ENCODE measurements at regions not wholly inside any gene's neighbourhood (a gene's known extent, or its start where the extent isn't known, plus 50 kb on each side); places are given as distances from the start of the nearest gene placed in this dataset.
"Not testable (repeated sequence)": the region's sequence is repeated elsewhere in the genome, so short reads cannot be mapped to it uniquely, and the experiment has no call there.

DNA sequence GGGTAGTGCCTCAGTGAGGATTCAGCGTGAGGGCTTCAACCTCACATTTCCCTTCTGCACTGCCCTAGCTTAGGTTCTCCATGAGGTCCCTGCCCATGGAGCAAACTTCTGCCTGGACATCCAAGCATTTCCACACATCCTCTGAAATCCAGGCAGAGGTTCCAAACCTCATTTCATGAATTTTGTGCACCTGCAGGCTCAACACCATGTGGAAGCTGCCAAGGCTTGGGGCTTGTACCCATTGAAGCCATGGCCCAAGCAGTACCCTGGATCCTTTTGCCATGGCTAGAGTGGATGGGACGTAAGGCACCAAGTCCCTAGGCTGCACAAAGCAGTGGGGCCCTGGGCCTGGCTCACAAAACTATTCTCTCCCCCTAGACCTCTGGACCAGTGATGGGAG is 877.1 kb upstream of the KLHL1 start:
- DNase-seq: no peak

DNA sequence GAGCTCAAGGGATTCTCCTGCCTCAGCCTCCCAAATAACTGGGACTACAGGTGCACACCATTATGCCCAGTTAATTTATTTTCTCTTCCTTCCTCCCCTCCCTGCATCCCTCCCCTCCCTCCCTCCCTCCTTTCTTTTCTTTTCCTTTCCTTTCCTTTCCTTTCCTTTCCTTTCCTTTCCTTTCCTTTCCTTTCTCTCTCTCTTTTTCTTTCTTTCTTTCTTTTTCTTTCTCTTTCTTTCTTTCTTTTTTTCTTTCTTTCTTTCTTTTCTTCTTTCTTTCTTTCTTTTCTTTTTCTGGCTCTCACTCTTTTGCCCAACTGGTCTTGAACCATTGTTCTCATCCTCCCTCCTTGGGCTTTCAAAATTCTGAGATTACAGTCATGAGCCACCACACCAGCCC is 873.0 kb upstream of the KLHL1 start:
- DNase-seq: not testable (repeated sequence)

DNA sequence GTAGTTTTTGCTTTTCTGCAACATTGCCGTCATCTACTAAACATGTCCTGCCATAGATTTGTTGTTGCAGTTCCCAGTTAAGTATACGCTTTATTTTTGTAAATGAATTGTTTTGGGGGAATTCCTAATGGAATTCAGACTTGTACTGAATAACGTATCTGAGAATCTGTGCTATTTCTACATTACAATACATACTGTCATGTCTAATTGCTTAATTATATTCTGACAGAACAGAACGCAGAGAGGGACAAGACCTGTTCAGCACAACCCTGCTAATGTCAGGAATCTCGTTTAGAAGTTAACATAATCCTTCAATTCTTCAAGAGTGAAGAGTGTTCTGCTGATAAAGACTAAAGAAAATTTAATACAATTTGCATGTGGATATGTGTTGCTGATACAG is 861.1 kb upstream of the KLHL1 start:
- DNase-seq: no peak

DNA sequence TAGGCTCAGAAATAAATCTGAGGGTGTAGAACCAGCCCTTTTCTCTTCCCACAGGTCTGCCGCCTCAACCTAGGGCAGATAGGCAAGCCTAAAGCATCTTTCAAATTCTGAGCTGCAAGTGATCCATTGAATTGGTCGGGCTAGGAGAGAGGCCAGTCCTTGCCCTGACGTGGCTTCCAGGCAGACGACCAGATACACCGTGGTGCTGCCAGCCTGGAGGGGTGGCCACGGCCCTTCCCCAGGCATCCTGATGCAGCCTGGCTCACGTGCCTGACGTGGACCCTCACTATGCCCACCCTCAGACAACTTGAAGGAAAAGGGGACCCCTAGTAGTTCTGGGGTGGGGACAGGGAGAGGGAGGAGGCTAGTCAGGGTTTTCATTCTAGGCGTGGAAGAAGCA is 859.3 kb upstream of the KLHL1 start:
- no peak for DNase-seq

DNA sequence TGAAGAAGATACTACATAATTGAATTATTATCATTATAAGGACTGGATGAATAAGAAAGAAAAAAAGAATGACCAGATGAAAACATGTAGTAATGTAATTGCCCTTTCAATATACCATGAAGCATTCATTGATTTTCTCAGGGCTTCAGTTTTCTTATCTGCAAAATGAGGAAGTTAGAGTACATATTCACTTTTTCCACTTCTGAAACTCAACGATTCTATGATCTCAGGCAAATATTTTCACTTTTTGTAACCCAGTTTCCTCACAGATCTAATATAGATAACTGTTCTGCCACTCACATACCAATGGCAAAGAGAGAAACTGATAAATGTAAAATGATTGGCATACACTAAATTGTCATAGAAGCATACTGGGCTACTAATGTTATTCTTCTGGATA is 856.6 kb upstream of the KLHL1 start:
- DNase-seq: no peak

DNA sequence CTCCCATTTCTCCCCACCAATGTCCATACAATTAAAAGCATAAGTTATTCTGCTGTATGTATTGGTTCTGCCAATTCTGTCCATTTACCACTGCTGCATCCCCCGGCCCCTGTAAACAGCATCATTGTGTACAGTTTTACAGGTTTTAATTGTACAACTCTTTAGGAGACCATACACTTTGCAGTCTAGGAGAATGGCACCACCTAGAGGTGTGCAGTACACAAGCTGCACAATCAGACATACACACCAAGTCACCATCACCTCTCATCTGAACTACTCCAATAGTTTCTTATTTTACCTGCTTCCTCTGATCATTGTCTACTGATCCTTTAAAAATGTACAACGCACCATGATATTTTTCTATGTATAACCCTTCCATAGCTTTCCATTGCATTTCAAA is 855.9 kb upstream of the KLHL1 start:
- DNase-seq: no peak

DNA sequence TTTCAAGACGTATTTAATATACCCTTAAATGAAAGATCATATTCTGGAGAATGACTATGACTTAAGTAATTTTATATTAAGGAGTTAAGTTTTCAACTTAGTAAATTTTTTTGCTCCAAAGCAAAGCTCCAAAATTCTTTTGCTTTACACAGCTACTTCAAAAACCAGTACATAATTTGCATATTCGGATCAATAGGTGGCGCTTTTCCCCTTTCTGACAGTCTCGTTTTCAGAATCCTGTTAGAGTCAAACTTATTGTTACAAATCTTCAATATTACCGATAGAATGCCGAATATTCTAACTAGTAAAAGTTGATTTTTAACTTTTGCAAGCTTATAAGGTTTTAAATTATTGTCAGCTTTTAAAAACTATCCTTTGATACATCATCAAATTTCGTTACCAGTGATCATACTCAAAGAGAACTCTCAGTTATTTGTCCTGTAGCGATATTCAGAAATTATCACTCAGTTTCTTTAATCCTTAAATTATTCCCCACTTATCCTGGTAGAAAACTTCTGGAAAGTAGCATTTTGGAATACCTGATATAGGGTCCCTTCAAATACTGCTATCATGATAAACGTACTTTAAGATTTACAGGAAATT is 852.7 kb upstream of the KLHL1 start:
- no peak for DNase-seq

DNA sequence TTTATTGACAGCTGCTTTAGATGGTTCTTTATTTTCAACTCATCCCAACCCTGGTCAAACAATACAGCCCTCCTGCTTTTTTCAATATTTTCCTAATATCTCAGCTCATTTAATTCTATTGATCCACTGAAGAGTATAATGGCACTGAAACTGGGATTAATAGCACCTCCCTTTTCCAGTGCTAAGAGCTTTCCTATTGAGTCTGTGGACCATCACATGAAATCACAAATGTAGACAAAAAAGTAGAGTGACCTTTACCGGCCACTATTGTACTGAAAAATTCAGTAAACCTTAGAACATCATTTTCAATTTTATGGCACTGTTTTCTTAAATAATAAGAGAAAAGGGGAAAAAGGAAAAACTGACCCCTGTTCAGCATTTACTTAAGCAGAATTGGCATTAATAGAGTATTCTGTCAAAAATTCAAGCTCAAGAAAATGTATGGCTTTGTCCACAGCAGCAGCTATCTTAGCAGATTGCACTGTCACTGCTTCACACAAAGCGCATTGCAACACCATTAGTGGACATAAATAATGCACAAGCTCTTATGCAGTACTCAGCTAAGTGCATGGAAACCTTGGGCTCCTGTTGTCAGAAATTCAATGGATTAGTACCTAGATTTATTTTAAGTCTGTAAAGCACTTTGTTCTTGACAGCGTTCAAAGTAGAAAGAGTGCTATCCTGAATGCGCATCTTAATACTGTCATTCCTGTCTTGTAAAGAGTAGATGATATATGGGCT is 851.0 kb upstream of the KLHL1 start:
- no peak for DNase-seq

DNA sequence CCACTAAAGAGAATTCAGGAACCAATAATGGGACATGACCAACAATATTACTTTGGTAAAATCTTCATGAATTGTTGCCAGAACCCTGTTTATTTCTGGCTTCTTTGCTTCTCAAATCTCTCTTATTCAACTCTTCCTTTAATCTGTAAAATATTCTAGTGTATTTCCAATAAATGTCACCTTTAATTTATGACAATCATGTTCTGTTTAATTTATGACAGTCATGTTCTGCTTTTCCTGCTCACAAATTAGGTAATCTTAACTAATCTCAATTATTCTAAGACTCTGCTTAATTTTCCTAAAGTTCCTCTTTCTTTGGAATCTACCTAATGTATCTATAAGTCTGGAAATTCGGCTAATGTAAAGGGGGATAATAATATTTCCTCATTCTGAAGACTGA is 847.6 kb upstream of the KLHL1 start:
- no peak for DNase-seq

DNA sequence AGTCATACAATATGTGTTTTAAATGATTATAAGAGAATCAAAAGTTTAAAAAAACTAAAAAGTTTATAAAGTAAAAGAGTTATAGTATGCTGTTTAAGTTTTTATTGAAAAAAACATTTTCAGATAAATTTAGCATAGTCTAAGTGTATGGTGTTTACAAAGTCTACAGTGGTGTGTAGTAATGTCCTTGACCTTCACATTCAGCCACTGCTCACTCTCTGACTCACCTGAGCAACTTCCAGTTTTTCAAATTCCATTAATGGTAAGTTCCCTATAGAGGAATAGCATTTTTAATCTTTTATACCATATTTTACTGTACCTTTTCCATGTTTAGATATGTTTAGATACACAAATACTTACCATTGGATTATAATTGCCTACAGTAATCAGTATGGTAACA is 842.4 kb upstream of the KLHL1 start:
- DNase-seq: no peak

DNA sequence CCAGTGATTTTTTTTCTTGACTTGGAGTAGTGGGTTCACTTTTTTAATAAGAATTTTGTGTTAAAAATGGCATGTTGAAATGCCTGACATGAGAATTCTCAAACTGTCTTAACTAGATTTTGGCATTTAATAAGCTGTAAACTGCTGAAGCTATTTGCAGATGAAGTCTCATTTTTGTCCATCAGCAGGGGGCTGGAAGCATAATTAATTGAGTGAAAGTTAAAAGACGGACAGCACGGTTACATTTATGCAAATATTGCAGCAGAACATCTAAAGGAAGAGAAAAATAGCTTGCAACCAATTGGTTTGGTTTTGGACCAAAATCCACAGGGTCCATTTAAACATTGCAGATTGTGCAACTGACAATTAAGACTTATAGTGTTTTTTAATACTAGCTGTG is 837.3 kb upstream of the KLHL1 start:
- no peak for DNase-seq

DNA sequence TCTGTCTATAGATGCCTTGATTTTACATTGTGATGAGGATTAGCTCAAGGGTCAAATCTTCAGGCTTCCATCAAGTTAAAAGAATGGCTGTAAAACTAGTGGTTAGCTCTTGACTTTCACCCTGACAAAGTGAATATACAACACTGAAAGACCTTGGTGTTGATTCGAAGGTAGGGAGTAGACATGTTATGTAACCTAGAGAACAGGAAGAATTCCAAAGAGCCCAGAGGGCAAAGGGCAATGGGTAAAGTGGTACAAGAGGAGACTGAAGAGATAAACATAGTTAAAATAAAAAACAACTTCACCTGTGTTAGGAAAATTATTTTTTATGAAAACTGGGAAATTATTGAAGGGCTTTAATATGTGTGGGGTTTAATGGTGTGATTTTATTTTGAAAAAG is 833.2 kb upstream of the KLHL1 start:
- DNase-seq: no peak

DNA sequence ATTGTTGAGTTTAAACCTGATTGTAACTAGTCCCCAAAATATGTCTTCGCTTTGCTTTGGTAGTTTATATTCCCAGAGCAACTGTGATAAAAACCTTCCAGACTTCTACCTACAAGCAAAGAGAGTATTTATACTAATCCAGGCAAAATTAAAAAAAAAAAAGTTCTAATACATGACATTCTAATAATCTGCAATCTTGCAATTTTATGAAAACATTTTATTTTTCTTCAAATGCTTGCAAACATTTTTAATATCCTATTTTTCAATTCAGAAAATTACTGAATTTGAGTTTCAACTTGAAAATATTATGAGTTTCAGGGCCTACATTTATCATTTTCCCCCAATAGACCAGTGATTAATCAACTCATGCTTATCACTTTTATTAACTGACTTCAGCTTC is 830.2 kb upstream of the KLHL1 start:
- DNase-seq: no peak

DNA sequence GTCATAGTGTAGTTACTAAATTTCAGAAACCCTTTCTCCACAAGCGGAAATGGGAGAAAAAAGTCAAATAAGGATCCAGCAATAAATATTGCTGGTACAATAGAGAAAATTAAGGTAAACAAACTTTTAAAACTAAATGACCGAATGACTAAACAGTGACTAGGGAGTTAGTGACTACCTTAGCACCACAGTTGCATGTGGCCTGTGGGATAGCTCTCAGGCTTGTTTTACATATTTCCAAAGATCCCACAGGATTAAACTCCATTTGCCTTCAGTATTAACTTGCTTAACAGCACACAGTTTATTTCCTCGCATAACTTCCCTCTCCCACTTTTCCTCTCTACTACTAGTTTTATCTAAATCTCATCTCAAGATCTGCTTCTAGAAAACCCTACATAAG is 824.3 kb upstream of the KLHL1 start:
- no peak for DNase-seq

DNA sequence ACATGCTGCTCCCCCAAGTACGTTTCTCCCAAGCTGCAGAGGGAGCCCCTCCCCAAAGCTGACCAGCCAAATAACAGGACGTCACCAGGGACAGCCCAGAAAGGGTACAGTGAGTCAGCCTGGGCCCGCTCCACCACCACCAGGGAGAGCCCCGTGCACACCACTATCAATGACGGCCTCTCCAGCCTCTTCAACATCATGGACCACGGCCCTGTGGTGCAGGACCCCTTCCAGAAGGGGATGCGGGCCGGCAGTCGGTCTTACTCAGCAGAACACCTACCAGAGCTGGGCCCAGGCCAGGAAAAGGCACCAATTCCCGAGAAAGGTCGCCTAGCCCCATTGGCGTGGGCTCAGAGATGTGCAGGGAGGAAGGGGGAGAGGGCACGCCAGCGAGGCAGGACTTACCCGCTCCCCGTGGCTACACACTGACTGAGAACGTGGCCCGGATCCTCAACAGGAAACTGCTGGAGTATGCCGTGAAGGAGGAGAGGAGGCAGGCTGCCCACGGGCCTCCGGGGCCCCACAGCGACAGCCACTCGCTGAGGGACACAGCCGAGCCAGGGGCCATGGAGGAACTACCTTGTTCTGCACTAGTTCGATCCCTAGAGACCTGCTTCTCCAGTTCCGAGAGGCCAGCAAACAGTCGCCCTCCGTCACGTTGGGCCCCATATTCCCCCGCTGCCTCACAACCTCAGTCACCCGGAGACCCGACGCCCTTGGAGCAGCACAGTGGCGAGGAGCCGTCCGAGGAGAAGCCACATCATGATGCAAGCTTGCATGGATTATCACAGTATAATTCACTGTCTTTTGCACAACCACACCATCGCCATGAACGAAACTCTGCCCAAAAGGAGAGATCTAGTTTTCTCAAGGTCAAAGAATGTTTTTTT is 815.9 kb upstream of the KLHL1 start:
- no peak for DNase-seq

DNA sequence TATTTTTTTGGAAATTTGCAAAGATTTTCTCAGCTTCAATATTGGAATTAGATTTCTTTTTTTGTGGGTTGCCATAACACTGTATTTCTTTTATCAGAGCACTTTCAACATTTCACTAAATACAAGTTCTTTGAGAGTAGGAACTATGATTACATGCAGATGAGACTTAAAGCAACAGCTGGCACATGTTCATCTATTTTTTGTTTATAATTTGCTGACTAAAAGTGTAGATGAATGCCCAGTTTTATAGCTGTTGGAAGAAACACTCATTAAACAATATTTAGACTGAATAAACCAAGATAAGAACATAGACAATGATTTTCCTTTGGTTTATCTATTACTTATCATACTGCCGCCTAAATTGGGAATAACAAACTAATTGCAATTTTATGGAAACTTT is 803.0 kb upstream of the KLHL1 start:
- no peak for DNase-seq

DNA sequence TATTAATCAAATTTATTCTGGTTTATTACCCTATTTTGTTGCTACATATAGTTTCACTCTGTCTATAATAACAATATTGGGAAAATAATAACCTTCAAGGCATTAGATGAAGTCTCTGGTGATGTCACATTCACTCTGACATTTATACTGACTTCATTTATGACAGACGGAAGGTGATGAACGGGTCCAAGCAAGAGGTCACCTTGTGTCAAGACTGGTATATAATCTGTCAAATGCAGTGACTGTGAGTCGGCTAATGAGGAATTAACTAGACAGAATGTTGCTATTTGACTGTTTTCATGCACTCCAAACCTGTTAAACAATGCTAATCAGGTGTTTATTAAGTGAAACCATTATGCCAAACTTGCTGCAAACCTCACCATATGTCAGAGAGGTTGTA is 800.5 kb upstream of the KLHL1 start:
- DNase-seq: no peak

DNA sequence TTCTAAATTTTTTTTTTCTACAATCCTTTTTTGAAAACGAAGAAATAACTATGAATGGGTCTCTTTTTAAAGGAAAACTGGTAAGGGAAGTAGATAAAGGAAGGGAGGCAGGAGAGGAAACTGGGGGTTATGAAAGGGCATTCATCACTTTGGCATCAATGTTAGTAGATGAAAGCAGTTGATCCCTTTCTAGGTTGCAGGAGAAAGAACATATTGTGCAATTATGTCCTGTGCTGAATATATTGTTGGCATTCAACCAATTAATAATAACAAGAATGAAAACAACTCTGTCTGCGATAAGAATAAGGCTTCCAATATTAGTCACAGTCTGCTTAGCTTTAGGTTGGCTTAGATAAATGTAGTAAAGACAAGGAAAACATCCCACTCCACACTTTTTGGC is 796.8 kb upstream of the KLHL1 start:
- DNase-seq: no peak

DNA sequence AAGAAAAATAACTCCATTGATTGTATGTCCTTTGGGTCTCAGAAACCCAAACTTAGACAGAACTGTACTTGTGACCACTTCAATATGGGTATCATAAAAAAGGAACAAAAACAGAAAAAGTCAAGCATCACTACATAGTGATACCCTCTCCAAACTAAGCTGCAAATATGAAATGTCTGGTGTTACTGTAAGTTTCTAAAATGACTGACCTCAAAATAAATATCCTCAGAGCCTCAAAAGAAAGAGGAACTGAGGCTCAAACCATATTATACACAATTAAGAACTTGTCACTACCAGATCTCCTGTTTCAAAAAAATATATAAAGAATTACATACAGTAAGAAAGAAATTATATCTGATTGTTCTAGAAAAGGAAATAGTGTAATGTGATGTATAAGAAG is 787.9 kb upstream of the KLHL1 start:
- no peak for DNase-seq

DNA sequence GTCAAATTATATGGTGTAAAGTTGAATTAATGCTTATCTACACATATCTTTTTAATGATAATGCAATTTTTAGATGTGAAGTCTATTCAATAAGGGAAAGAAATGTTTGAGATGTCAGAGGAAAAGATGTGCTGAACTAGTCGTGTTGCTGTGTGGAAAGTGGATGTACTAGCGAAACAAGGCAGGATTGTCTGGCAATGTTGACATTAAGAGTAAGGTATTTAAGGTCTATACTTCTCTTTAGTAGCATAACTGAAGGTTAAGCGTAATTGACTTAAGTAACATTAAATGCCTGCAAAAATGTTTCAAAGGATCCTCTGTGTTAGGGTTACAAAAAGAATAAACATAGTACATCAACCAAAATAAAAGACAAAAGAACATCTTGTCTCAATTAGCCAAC is 787.3 kb upstream of the KLHL1 start:
- DNase-seq: no peak

DNA sequence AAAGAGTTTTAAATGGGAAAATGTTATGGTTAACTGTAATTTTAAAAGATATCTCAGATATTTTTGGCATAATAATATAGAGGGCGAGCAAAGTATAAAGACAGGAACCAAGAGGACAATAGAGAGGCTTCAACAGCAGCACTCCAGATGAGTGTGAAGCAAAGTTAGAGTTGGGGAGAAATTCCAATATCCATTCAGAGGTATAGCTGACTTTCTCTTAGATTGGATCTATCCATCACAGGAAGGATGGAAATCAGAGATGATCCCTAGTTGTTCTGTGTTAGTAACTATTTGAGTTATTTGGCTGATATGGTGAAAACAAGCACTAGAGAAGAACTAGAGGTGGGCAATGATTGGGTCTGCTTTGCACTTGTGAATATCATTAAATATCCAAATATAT is 786.0 kb upstream of the KLHL1 start:
- DNase-seq: no peak

DNA sequence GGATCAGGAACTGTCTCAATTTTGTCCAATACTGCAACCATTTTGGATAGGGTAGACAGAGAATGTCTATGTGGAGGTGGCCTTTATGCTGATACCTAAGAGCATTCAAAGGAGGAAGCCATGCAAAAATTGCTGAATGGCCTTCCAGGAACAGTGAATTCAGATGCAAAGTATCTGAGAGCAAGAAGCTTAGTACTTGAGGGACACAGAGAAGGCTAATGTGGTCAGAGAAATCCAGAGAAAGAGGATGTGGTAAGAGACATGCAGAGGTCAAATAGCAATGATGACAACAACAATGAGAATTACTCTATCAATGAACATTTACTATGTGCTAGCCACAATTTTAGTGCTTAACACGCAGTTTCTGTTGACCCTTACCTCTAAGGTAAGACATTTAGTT is 785.6 kb upstream of the KLHL1 start:
- DNase-seq: no peak

DNA sequence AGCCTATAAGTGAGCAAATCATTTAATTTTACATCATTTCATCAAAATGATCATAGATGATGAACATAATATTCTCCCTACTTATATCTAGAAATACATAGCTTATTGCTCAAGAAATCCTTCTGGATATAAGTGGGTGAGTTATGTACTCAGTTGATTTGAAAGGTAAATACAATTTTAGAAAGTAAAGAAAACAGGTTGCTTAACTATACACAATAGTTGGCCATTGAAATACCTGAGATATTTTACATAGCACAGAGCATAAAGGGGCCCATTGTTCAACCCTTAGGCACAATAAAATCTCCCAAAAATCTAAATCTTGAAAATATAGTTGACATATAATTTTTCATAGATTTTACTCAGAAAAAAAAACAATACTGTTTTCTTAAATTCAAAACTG is 782.0 kb upstream of the KLHL1 start:
- no peak for DNase-seq

DNA sequence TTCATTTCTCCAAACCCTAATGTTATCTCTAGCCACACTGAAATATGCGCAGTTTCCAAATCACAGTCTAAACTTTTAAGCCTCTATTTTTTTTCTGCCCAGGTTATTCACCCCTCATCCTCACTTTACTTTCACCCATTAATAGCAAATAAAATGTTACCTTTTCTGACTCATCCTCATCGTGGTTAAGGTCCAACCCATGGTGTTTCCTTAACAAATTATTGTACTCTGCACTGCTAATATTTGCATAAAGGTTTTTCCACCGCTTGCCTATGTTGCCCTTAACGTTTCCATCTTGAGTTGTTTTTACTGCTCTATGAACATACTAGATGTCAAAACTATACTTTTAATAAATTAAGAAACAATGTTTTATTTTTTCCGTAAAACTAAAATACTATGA is 780.9 kb upstream of the KLHL1 start:
- no peak for DNase-seq
